Ascending aorta (tissue), 2 donors: ENCODE measurements at regions not wholly inside any gene's neighbourhood (a gene's known extent, or its start where the extent isn't known, plus 50 kb on each side); places are given as distances from the start of the nearest gene placed in this dataset.

Experiments used
- DNase-seq, 2 donors: peaks; one replicate each; pipeline ENCODE4 v3.0.0-alpha.2; 2019; ENCODE audit warnings: low spot score in 2 of 2
- H3K27ac ChIP-seq, 2 donors: fragments of 200-600 bp; sonication (generic); one replicate each; pipeline ENCODE4 v1.5.1; 2016 to 2017; ENCODE audit warnings: mild to moderate bottlenecking in 1 of 2
- H3K27me3 ChIP-seq: fragments of 200-600 bp; sonication (generic); one replicate; pipeline ENCODE4 v1.5.1; 2017
- H3K36me3 ChIP-seq, 2 donors: fragments of 200-600 bp; sonication (generic); one replicate each; pipeline ENCODE4 v1.5.1; 2016
- H3K4me1 ChIP-seq, 2 donors: fragments of 200-600 bp; sonication (generic); one replicate each; pipeline ENCODE4 v1.5.1; 2016 to 2017; ENCODE audit warnings: mild to moderate bottlenecking in 1 of 2
- H3K4me3 ChIP-seq, 2 donors: fragments of 200-600 bp; sonication (generic); one replicate each; pipeline ENCODE4 v1.5.1; 2016 to 2017; ENCODE audit warnings: mild to moderate bottlenecking in 1 of 2
- H3K9me3 ChIP-seq, 2 donors: fragments of 200-600 bp; sonication (generic); one replicate each; pipeline ENCODE4 v1.5.1; 2016
- CTCF ChIP-seq, 3 experiments: fragments of 200-600 bp in 2 of 3; fragments of 450-650 bp in 1 of 3; sonication (generic) in 2 of 3; IDR thresholded peaks; one replicate each; pipeline ENCODE4 v1.5.1; 2016 to 2019; ENCODE audit warnings: antibody characterized with exemption in 3 of 3, mild to moderate bottlenecking in 1 of 3, moderate library complexity in 1 of 3
- intact Hi-C: fragments of 100-400 bp; cut with DNase I; formaldehyde crosslinking; loops from one replicate; pipeline ENCODE4 v1.15.1; 2023

GRCh38 chr1:34684266-34684665, 70.6 kb upstream of the GJB5 start:
- Histone ChIP-seq H3K4me1 (no peaks in the 10 kb centered on the region), H3K36me3 (no peaks in the 10 kb centered on the region), H3K27me3 (no peaks in the 10 kb centered on the region), H3K4me3 (no peak overlapping the region), H3K27ac (no peak overlapping the region), H3K9me3 (no peaks in the 10 kb centered on the region)
- TF ChIP-seq CTCF (IDR thresholded peaks at IDR 0.05): no peak
- DNase-seq: no peak
- intact Hi-C loops: no loop called here

- intact Hi-C loops: no loop called here
- H3K4me1 ChIP-seq: no peaks in the 10 kb centered on the region
- H3K27ac ChIP-seq: no peak overlapping the region
- DNase-seq: no peak
- H3K9me3 ChIP-seq: no peaks in the 10 kb centered on the region
- H3K4me3 ChIP-seq: no peak overlapping the region
- no peak for TF ChIP-seq CTCF (IDR thresholded peaks at IDR 0.05)
- H3K36me3 ChIP-seq: no peaks in the 10 kb centered on the region
- no peaks in the 10 kb centered on the region for H3K27me3 ChIP-seq
Observed at GRCh38 chr1:34685225-34685624, 69.6 kb upstream of the GJB5 start.

GRCh38 chr1:34686531-34686930, 68.3 kb upstream of the GJB5 start:
- intact Hi-C loops: no loop called here
- H3K27me3 ChIP-seq: no peaks in the 10 kb centered on the region
- no peak overlapping the region for H3K4me3 ChIP-seq
- TF ChIP-seq CTCF (IDR thresholded peaks at IDR 0.05): no peak
- H3K27ac ChIP-seq: no peak overlapping the region
- no peaks in the 10 kb centered on the region for H3K9me3 ChIP-seq
- H3K36me3 ChIP-seq: no peaks in the 10 kb centered on the region
- H3K4me1 ChIP-seq: no peaks in the 10 kb centered on the region
- no peak for DNase-seq

GRCh38 chr1:34688006-34688741, 66.7 kb upstream of the GJB5 start:
- H3K27ac ChIP-seq: no peak overlapping the region
- no peaks in the 10 kb centered on the region for H3K4me1 ChIP-seq
- no peaks in the 10 kb centered on the region for H3K36me3 ChIP-seq
- no peak for TF ChIP-seq CTCF (IDR thresholded peaks at IDR 0.05)
- intact Hi-C loops: no loop called here
- no peaks in the 10 kb centered on the region for H3K9me3 ChIP-seq
- no peak for DNase-seq
- no peak overlapping the region for H3K4me3 ChIP-seq
- no peaks in the 10 kb centered on the region for H3K27me3 ChIP-seq

- intact Hi-C loops: no loop called here
- Histone ChIP-seq H3K36me3 (no peaks in the 10 kb centered on the region), H3K9me3 (no peaks in the 10 kb centered on the region), H3K4me3 (no peak overlapping the region), H3K27me3 (no peaks in the 10 kb centered on the region), H3K4me1 (no peaks in the 10 kb centered on the region), H3K27ac (no peak overlapping the region)
- no peak for TF ChIP-seq CTCF (IDR thresholded peaks at IDR 0.05)
- DNase-seq: no peak
Observed at GRCh38 chr1:34690269-34690668, 64.6 kb upstream of the GJB5 start.

GRCh38 chr1:34693081-34693480, 61.8 kb upstream of the GJB5 start:
- Histone ChIP-seq H3K9me3 (no peaks in the 10 kb centered on the region), H3K4me1 (no peaks in the 10 kb centered on the region), H3K36me3 (no peaks in the 10 kb centered on the region), H3K27ac (no peak overlapping the region), H3K27me3 (no peaks in the 10 kb centered on the region), H3K4me3 (no peak overlapping the region)
- no peak for DNase-seq
- intact Hi-C loops: no loop called here
- TF ChIP-seq CTCF (IDR thresholded peaks at IDR 0.05): no peak
